Right kidney (tissue), 1 donor: ENCODE measurements at regions not wholly inside any gene's neighbourhood (a gene's known extent, or its start where the extent isn't known, plus 50 kb on each side); places are given as distances from the start of the nearest gene placed in this dataset.
"Not testable (repeated sequence)": the region's sequence is repeated elsewhere in the genome, so short reads cannot be mapped to it uniquely, and the experiment has no call there.

ENCODE experiments used
- DNase-seq: peaks from one replicate; pipeline ENCODE4 v3.0.0-alpha.2; 2016

- DNase-seq: no peak
These were observed 83.2 kb downstream of the PTPRS start for GRCh38 chr19:5257155-5258045.

GRCh38 chr19:5255602-5256231 is 84.9 kb downstream of the PTPRS start:
- DNase-seq: no peak

- DNase-seq: no peak
These were observed 85.7 kb downstream of the PTPRS start for GRCh38 chr19:5254944-5255343.

- no peak for DNase-seq
These were observed 86.1 kb downstream of the PTPRS start for GRCh38 chr19:5254543-5254942.

GRCh38 chr19:5253406-5254110 is 87.1 kb downstream of the PTPRS start:
- no peak for DNase-seq

GRCh38 chr19:5251096-5252065 is 89.2 kb downstream of the PTPRS start:
- no peak for DNase-seq

- DNase-seq: no peak
These were observed 90.4 kb downstream of the PTPRS start for GRCh38 chr19:5250127-5250659.

GRCh38 chr19:5249526-5249925 is 91.1 kb downstream of the PTPRS start:
- no peak for DNase-seq

GRCh38 chr19:5247957-5248705 is 92.5 kb downstream of the PTPRS start:
- no peak for DNase-seq

GRCh38 chr19:5246554-5247155 is 94.0 kb downstream of the PTPRS start:
- DNase-seq: no peak

- no peak for DNase-seq
These were observed 94.7 kb downstream of the PTPRS start for GRCh38 chr19:5245631-5246553.

- no peak for DNase-seq
These were observed 96.3 kb downstream of the PTPRS start for GRCh38 chr19:5244351-5244750.

GRCh38 chr19:5243878-5244277 is 96.7 kb downstream of the PTPRS start:
- no peak for DNase-seq

GRCh38 chr19:5241896-5242295 is 98.7 kb downstream of the PTPRS start:
- not testable (repeated sequence) for DNase-seq

GRCh38 chr19:5240011-5240410 is 100.6 kb downstream of the PTPRS start:
- no peak for DNase-seq

- no peak for DNase-seq
These were observed 101.9 kb downstream of the PTPRS start for GRCh38 chr19:5238700-5239099.

- no peak for DNase-seq
These were observed 102.6 kb downstream of the PTPRS start for GRCh38 chr19:5237939-5238480.

GRCh38 chr19:5237190-5237780 is 103.3 kb downstream of the PTPRS start:
- no peak for DNase-seq
